Activated CD8-positive, alpha-beta memory T cell treated with anti-CD3 and anti-CD28 coated beads, Interleukin-2, amount 10 ng/mL, durations not matched to agents 7 days and 5 days (primary cell): ENCODE measurements at regions not wholly inside any gene's neighbourhood (a gene's known extent, or its start where the extent isn't known, plus 50 kb on each side); places are given as distances from the start of the nearest gene placed in this dataset.

ENCODE experiments used
- ATAC-seq: fragments of 150-1000 bp; cut with Tn5 transposase; one replicate; pipeline ENCODE4 v1.10.0; 2021; ENCODE audit warnings: moderate library complexity
- CTCF ChIA-PET: fragments of 350-600 bp; sonication (Branson Sonifier 250); formaldehyde crosslinking; loops from one replicate; lab custom pipeline; 2021; ENCODE audit warnings: antibody characterized with exemption; lab: Charles Lee
- DNase-seq: peaks from one replicate; pipeline ENCODE4 v3.0.0-alpha.2; 2020
- H3K27ac Mint-ChIP-seq: one replicate; pipeline ENCODE4 v1.8.0; 2021; ENCODE audit warnings: mild to moderate bottlenecking, mixed read lengths
- H3K27me3 Mint-ChIP-seq: one replicate; pipeline ENCODE4 v1.8.0; 2021; ENCODE audit warnings: mixed read lengths
- H3K36me3 Mint-ChIP-seq: one replicate; pipeline ENCODE4 v1.8.0; 2021; ENCODE audit warnings: mild to moderate bottlenecking, mixed read lengths
- H3K4me1 Mint-ChIP-seq: one replicate; pipeline ENCODE4 v1.8.0; 2021; ENCODE audit warnings: mixed read lengths
- H3K4me3 Mint-ChIP-seq: one replicate; pipeline ENCODE4 v1.8.0; 2021; ENCODE audit warnings: mild to moderate bottlenecking, moderate library complexity, mixed read lengths
- H3K9me3 Mint-ChIP-seq: one replicate; pipeline ENCODE4 v1.8.0; 2022; ENCODE audit warnings: low read depth, mixed read lengths

GRCh38 chr7:84528756-84529479 lies 334.3 kb upstream of the SEMA3A start:
- CTCF ChIA-PET: no interaction called here

GRCh38 chr7:84524714-84525694 lies 330.4 kb upstream of the SEMA3A start:
- Mint-ChIP-seq H3K36me3 (no peaks in the 10 kb centered on the region), H3K4me3 (no peak overlapping the region), H3K4me1 (no peaks in the 10 kb centered on the region), H3K27me3 (no peaks in the 10 kb centered on the region), H3K9me3 (peaks cover 6% of the 10 kb centered on the region), H3K27ac (no peak overlapping the region)
- no peak for ATAC-seq
- no peak for DNase-seq
- CTCF ChIA-PET: no interaction called here

More at GRCh38 chr7:84528756-84529479, 334.3 kb upstream of the SEMA3A start:
- no peaks in the 10 kb centered on the region for H3K36me3 Mint-ChIP-seq
- H3K27me3 Mint-ChIP-seq: no peaks in the 10 kb centered on the region
- peaks cover 9% of the 10 kb centered on the region for H3K9me3 Mint-ChIP-seq
- H3K27ac Mint-ChIP-seq: no peak overlapping the region
- DNase-seq: no peak
- no peak overlapping the region for H3K4me3 Mint-ChIP-seq
- ATAC-seq: no peak
- no peaks in the 10 kb centered on the region for H3K4me1 Mint-ChIP-seq

GRCh38 chr7:84513061-84513460 lies 318.5 kb upstream of the SEMA3A start:
- DNase-seq: no peak
- H3K9me3 Mint-ChIP-seq: peaks cover 3% of the 10 kb centered on the region

GRCh38 chr7:84512055-84512454 lies 317.5 kb upstream of the SEMA3A start:
- Mint-ChIP-seq H3K9me3 (peaks cover 3% of the 10 kb centered on the region), H3K27me3 (no peaks in the 10 kb centered on the region), H3K4me1 (no peaks in the 10 kb centered on the region), H3K4me3 (no peak overlapping the region), H3K36me3 (no peaks in the 10 kb centered on the region), H3K27ac (no peak overlapping the region)
- ATAC-seq: no peak
- CTCF ChIA-PET: no interaction called here
- DNase-seq: no peak

More at GRCh38 chr7:84513061-84513460, 318.5 kb upstream of the SEMA3A start:
- no peaks in the 10 kb centered on the region for H3K4me1 Mint-ChIP-seq
- ATAC-seq: no peak
- H3K36me3 Mint-ChIP-seq: no peaks in the 10 kb centered on the region
- H3K4me3 Mint-ChIP-seq: no peak overlapping the region
- no peaks in the 10 kb centered on the region for H3K27me3 Mint-ChIP-seq
- CTCF ChIA-PET: no interaction called here
- no peak overlapping the region for H3K27ac Mint-ChIP-seq

GRCh38 chr7:84510505-84510904 lies 315.9 kb upstream of the SEMA3A start:
- no peak overlapping the region for H3K4me3 Mint-ChIP-seq
- no peak for DNase-seq
- no peak for ATAC-seq
- no peak overlapping the region for H3K27ac Mint-ChIP-seq
- no peaks in the 10 kb centered on the region for H3K27me3 Mint-ChIP-seq
- CTCF ChIA-PET: no interaction called here
- no peaks in the 10 kb centered on the region for H3K36me3 Mint-ChIP-seq
- peaks cover 4% of the 10 kb centered on the region for H3K9me3 Mint-ChIP-seq
- no peaks in the 10 kb centered on the region for H3K4me1 Mint-ChIP-seq

- CTCF ChIA-PET: no interaction called here
- DNase-seq (no peak), ATAC-seq (no peak)
- H3K4me1 Mint-ChIP-seq: no peaks in the 10 kb centered on the region
- peaks cover 6% of the 10 kb centered on the region for H3K9me3 Mint-ChIP-seq
- H3K36me3 Mint-ChIP-seq: no peaks in the 10 kb centered on the region
- H3K27ac Mint-ChIP-seq: no peak overlapping the region
- H3K27me3 Mint-ChIP-seq: no peaks in the 10 kb centered on the region
- no peak overlapping the region for H3K4me3 Mint-ChIP-seq
These were observed 314.9 kb upstream of the SEMA3A start for GRCh38 chr7:84509522-84509921.

GRCh38 chr7:84508606-84509005 lies 314.0 kb upstream of the SEMA3A start:
- H3K4me3 Mint-ChIP-seq: no peak overlapping the region
- H3K4me1 Mint-ChIP-seq: no peaks in the 10 kb centered on the region
- DNase-seq: no peak
- no peaks in the 10 kb centered on the region for H3K27me3 Mint-ChIP-seq
- no peak for ATAC-seq
- CTCF ChIA-PET: no interaction called here
- no peaks in the 10 kb centered on the region for H3K36me3 Mint-ChIP-seq
- H3K27ac Mint-ChIP-seq: no peak overlapping the region
- H3K9me3 Mint-ChIP-seq: peaks cover 6% of the 10 kb centered on the region

GRCh38 chr7:84507529-84507928 lies 312.9 kb upstream of the SEMA3A start:
- CTCF ChIA-PET: no interaction called here
- H3K36me3 Mint-ChIP-seq: no peaks in the 10 kb centered on the region
- H3K27me3 Mint-ChIP-seq: no peaks in the 10 kb centered on the region
- no peaks in the 10 kb centered on the region for H3K4me1 Mint-ChIP-seq
- ATAC-seq (no peak), DNase-seq (no peak)
- H3K9me3 Mint-ChIP-seq: peaks cover 6% of the 10 kb centered on the region
- no peak overlapping the region for H3K27ac Mint-ChIP-seq
- no peak overlapping the region for H3K4me3 Mint-ChIP-seq

GRCh38 chr7:84506151-84506550 lies 311.6 kb upstream of the SEMA3A start:
- H3K27ac Mint-ChIP-seq: no peak overlapping the region
- H3K9me3 Mint-ChIP-seq: peaks cover 8% of the 10 kb centered on the region
- H3K4me1 Mint-ChIP-seq: no peaks in the 10 kb centered on the region
- no peaks in the 10 kb centered on the region for H3K36me3 Mint-ChIP-seq
- H3K4me3 Mint-ChIP-seq: no peak overlapping the region
- H3K27me3 Mint-ChIP-seq: no peaks in the 10 kb centered on the region
- CTCF ChIA-PET: no interaction called here
- ATAC-seq: no peak
- DNase-seq: no peak

- DNase-seq (no peak), ATAC-seq (no peak)
- no peaks in the 10 kb centered on the region for H3K27me3 Mint-ChIP-seq
- H3K27ac Mint-ChIP-seq: no peak overlapping the region
- H3K9me3 Mint-ChIP-seq: peaks cover 5% of the 10 kb centered on the region
- H3K4me3 Mint-ChIP-seq: no peak overlapping the region
- no peaks in the 10 kb centered on the region for H3K36me3 Mint-ChIP-seq
- CTCF ChIA-PET: no interaction called here
- no peaks in the 10 kb centered on the region for H3K4me1 Mint-ChIP-seq
These were observed 307.6 kb upstream of the SEMA3A start for GRCh38 chr7:84502239-84502638.

- no peaks in the 10 kb centered on the region for H3K36me3 Mint-ChIP-seq
- peaks cover 2% of the 10 kb centered on the region for H3K9me3 Mint-ChIP-seq
- no peaks in the 10 kb centered on the region for H3K27me3 Mint-ChIP-seq
- ATAC-seq (no peak), DNase-seq (no peak)
- no peak overlapping the region for H3K4me3 Mint-ChIP-seq
- no peak overlapping the region for H3K27ac Mint-ChIP-seq
- CTCF ChIA-PET: no interaction called here
- no peaks in the 10 kb centered on the region for H3K4me1 Mint-ChIP-seq
These were observed 303.3 kb upstream of the SEMA3A start for GRCh38 chr7:84497873-84498272.

- CTCF ChIA-PET: no interaction called here
- no peaks in the 10 kb centered on the region for H3K27me3 Mint-ChIP-seq
- no peak overlapping the region for H3K4me3 Mint-ChIP-seq
- peaks cover 1% of the 10 kb centered on the region for H3K9me3 Mint-ChIP-seq
- no peak for DNase-seq
- H3K36me3 Mint-ChIP-seq: no peaks in the 10 kb centered on the region
- ATAC-seq: no peak
- H3K4me1 Mint-ChIP-seq: no peaks in the 10 kb centered on the region
- H3K27ac Mint-ChIP-seq: no peak overlapping the region
These were observed 300.5 kb upstream of the SEMA3A start for GRCh38 chr7:84495128-84495527.

- H3K27me3 Mint-ChIP-seq: no peaks in the 10 kb centered on the region
- peaks cover 2% of the 10 kb centered on the region for H3K9me3 Mint-ChIP-seq
- no peak overlapping the region for H3K27ac Mint-ChIP-seq
- CTCF ChIA-PET: no interaction called here
- H3K4me3 Mint-ChIP-seq: no peak overlapping the region
- DNase-seq (no peak), ATAC-seq (no peak)
- H3K36me3 Mint-ChIP-seq: no peaks in the 10 kb centered on the region
- H3K4me1 Mint-ChIP-seq: no peaks in the 10 kb centered on the region
These were observed 297.8 kb upstream of the SEMA3A start for GRCh38 chr7:84492098-84493034.
